ENCODE measurements at regions not wholly inside any gene's neighbourhood (a gene's known extent, or its start where the extent isn't known, plus 50 kb on each side); places are given as distances from the start of the nearest gene placed in this dataset.
A peak's percentile ranks its signal among the peaks of the same experiment; 100 is the strongest.
"Not testable (repeated sequence)": the region's sequence is repeated elsewhere in the genome, so short reads cannot be mapped to it uniquely, and the experiment has no call there.

DNA sequence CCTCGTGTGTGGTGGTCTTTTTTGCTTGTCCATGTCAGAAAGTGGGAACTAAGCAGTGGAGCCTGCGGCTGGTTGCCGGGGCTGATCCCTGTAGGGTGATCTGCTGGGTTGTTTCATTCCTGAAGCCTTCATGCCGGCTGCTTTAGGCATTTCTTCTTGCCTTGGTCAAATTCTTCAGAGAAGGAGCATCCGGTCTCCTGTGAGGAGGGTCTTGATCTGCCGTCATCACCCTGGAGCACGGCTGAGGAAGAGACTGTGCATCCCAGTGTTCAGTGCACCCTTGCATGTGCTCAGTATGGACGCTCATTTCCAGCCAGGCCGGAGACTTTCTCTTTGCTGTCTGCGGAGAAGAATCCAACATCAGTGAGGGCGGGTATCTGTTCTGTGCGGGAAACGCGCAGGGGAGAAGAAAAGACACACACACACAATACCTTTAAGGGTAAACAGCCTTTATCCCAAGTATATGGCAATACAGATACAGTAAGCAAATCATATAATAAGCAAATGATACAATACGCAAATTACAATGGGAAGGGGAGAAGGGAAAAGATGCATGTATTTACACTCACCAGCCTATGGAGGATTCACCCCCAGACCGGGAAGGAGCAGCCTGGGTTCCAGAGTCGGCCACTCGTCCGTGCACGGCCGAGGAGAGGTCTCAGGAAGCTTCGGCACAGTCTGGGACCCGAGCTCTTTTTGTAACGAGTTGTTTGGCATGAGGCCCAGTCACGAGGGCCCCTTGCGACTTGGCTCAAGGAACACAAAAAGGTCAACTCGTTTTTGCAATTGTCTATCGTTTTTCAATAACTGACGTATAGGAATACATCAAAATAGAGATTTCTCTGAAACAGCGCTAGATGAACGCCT, 1366.8 kb upstream of the TMEM132C start:
- DNase-seq (ENCODE audit: low read depth): no peak

DNA sequence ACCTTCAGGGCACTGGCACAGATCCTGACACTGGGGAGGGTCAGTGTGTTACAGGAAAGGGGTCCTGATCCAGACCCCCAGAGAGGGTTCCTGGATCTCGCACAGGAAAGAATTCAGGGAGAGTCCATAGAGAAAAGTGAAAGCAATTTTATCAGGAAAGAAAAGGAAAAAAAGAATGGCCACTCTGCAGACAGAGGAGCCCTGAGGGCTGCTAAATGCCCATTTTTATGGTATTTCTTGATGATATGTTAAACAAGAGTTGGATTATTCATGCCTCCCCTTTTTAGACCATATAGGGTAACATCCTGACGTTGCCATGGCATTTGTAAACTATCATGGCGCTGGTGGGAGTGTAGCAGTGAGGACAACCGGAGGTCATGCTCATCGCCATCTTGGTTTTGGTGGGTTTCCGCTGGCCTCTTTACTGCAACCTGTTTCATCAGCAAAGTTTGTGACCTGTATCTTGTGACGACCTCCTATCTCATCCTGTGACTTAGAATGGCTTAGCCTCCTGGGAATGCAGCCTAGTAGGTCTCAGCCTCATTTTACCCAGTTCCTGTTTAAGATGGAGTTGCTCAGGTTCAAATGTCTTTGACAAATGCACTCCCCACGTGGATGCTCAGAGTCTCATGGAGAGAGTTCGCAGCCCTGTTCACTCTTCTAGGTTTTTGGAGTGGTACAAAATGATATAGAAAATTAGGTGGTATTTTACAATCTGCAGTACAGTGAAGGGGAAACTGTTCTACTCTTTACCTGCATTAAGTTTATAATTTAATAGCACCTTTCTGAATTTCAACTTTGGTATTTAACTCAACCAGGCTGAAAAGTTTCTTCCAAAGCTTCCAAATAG, 1363.7 kb upstream of the TMEM132C start:
- DNase-seq (ENCODE audit: low read depth): no peak

GRCh38 chr12:126905752-126906151, 1361.2 kb upstream of the TMEM132C start:
- DNase-seq (ENCODE audit: low read depth): no peak

- DNase-seq (ENCODE audit: low read depth): no peak
These were observed 1358.8 kb upstream of the TMEM132C start for GRCh38 chr12:126907900-126908764.

- DNase-seq (ENCODE audit: low read depth): no peak
These were observed 1358.2 kb upstream of the TMEM132C start for GRCh38 chr12:126908765-126909142.

GRCh38 chr12:126910570-126910969, 1356.4 kb upstream of the TMEM132C start:
- DNase-seq (ENCODE audit: low read depth): no peak

DNA sequence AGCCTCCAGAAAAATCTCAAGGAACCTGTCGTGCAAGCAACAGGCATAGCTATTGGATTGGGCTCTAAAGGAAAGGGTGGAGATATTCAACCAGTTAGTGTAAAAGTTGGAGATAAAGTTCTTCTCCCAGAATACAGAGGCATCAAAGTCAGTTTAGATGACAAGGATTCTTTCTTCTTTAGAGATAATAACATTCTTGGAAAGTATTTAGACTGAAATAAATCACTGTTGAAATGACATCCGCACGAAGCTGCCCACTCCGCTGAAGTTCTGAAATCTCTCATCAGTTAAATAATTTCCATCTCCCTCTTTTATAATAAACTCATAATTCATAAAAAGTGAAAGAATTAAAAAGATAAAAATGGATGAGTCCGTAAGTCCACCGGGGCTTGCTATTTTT, 1354.9 kb upstream of the TMEM132C start:
- no peak for DNase-seq (ENCODE audit: low read depth)

DNA sequence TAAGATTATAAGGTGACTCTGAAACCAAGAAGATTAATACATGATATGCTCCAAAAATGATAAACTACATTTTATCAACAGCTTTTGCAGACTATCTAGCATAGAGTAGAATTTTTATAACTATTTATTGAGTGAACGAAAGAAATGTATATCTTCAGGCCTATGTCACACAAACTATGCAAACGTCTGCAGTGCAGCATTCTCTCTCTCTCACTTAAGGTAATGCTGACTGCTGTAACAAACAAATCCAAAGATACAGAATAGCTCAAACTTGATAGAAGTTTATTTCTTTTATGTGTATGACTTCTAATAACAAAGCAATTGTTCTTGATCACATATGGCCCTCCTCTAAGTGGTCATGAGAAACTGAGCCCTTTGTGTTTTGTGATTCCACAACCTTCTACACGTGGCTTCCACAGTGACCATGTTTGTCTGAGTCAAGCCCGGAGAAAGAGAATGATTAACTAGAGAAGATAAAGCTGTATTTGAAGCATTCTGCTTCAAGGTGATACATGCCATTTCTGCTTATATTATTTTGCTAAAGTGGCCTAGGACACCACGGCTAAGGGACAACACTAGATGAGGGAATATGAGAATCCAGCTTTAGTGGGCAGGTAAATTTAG, 1352.7 kb upstream of the TMEM132C start:
- DNase-seq (ENCODE audit: low read depth): no peak

DNA sequence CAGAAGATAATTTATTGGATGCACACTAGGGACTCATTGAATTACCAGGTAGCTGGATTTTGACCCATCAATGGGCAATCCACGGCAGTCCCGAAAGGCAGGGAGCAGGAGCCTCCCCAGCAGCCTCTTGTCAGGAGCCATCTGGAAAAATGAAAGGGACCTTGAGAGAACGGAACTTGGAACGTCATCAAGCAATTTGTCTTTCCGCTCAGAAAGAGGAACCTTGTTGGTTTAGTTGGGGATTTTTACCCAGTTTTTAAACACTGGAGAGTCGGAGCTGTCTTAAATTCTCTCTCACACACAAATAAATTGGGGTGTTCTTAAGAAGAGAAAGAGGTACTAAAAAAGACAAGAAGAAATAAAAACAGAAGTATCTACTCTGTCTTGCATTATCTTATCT, 1351.7 kb upstream of the TMEM132C start:
- DNase-seq (ENCODE audit: low read depth): no peak

GRCh38 chr12:126926023-126926594, 1340.9 kb upstream of the TMEM132C start:
- peak; percentile 23 for DNase-seq (ENCODE audit: low read depth)

- DNase-seq (ENCODE audit: low read depth): no peak
These were observed 1336.7 kb upstream of the TMEM132C start for GRCh38 chr12:126930234-126930633.

DNA sequence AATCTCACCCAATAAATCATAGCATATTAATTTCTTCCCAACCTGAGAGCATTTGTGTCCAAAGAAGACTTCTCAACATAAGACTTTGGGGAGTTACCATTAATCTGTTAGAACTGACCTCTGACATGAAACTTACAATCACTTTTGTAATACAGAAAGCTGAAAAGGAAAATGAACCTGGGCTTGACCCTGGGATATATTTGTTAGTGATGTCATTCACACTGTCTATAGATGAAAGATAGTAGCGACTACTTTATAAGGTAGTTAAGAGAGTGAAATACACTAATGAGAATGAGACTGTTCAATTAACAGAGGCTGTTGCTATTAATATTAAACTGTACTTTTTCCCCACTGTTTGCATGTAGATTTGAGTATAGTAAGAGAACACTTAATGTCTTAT, 1334.8 kb upstream of the TMEM132C start:
- DNase-seq (ENCODE audit: low read depth): no peak

DNA sequence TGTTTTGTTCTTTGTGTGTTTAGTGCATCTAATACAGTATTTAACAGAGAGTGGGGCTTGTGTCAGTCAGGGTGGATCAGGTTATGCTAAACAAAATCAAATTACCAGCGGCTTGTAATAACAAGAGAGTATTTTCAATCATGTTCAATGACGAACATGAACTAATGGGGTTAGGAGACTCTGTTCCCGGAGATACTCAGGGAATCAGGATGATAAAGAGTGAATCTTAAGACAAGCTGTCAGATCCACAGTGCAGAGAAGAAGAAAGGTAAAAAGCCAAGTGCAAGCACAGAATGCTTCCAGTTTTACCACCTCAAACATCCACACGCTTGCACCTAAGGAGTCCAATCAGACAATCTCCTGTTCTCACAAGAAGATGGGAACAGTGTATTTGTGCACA, 1331.5 kb upstream of the TMEM132C start:
- DNase-seq (ENCODE audit: low read depth): no peak

- peak; percentile 85 for DNase-seq (ENCODE audit: low read depth)
These were observed 1330.7 kb upstream of the TMEM132C start for GRCh38 chr12:126936181-126936851.

- no peak for DNase-seq (ENCODE audit: low read depth)
These were observed 1329.5 kb upstream of the TMEM132C start for GRCh38 chr12:126937431-126937830.

DNA sequence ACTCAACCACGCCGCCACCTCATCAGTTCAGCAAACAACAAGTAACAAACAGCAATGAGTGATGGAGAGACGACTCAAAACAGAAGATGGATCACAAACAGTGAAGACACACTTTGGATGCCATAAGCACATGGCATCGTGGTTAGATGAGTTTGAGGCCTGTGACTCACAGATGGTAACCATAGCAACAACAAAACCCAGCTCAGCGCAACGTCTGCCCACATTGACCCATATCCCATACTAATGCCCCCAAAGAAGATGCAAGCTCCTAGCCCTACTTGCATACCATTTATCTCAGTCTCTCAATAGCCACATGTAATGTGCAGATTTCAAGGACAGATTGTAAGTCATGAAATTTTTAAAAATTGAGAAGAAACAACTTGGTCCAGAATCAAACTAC, 1322.3 kb upstream of the TMEM132C start:
- DNase-seq (ENCODE audit: low read depth): peak; percentile 59

GRCh38 chr12:126946958-126947357, 1320.0 kb upstream of the TMEM132C start:
- not testable (repeated sequence) for DNase-seq (ENCODE audit: low read depth)

DNA sequence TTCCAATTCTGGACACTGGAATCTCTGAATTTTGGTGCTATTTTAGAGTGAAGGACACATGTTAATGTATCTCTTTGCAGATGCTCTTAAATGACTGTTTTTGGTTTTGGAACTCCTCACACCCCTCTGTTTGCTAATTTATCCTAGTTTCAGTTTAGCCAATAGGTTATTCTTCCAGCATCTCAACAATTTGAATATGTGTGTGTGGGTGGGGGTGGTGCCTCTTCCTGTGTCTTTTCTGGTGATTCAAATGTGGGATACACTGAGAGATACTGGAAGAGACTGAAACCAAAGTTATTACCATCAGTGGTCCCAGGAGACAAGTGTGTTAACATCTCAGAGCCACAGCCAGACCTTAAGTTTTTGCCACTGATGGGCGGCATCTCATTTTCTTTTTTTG, 1317.4 kb upstream of the TMEM132C start:
- no peak for DNase-seq (ENCODE audit: low read depth)

DNA sequence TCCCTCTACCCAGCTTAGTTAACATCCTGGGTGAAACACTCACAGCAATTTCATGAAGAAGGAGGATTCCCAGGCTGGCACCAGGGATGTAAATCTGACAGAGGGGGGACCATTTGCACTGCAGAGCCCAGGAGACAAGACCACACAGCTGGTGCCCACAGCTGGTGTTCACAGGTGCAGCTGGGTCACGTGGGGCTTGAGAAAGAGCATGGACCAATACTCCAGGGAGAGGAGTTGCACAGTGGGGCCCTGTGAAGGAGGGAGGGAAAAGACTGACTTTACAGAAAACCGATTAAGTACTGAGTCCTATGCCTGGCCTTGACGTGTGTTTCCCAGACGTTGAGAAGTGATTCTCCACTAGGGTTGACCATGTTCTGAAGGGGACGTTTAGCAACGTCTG, 1316.7 kb upstream of the TMEM132C start:
- DNase-seq (ENCODE audit: low read depth): no peak
